ENCODE measurements at regions not wholly inside any gene's neighbourhood (a gene's known extent, or its start where the extent isn't known, plus 50 kb on each side); places are given as distances from the start of the nearest gene placed in this dataset.
A peak's percentile ranks its signal among the peaks of the same experiment; 100 is the strongest.

DNA sequence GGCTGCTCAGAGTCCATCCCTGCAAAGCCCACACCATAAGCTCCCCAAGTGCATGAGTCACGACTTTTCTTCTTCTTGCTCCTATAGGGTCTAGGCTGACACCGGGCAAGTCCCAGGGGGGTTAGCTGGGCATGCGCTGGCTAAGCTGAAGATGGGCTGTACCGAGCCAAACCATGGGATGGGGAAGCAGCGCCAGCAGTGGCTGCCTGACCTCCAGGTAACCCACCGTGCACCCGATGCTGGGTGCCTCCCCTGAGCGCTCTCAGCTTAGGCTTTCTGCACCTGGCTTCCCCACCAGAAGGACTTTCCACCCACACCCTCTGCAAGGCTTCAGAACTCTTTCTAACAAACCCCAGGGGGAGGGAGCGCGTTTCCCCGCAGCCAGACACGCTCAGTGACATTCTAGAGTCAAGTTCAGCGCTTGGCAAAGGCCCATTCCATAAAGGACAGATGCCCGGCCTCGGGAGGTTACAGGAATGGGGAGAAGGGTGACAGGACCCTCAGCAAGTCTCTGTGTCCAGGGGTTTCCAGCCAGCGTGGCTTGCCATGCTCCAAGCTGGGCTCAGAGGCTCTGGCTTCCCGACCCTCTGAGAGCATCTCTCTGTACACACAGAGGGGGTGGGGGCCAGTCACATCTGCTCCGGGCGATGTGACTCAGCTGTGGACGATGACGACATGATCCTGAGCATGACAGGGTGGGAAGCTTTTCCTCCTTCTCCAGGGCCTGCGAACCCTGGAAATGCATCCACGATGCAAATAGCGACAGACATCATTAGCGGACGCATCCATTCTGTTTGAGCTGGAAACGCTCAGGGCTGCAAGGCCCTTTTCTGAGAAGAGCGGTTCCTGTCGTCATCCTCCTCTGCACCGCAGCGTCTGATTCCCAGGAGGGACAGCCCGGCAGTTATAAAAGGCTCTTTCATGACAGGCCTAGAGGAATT lies 107.8 kb downstream of the SIK1 start:
- peak; percentile 46 for DNase-seq (ENCODE audit: low read depth)

DNA sequence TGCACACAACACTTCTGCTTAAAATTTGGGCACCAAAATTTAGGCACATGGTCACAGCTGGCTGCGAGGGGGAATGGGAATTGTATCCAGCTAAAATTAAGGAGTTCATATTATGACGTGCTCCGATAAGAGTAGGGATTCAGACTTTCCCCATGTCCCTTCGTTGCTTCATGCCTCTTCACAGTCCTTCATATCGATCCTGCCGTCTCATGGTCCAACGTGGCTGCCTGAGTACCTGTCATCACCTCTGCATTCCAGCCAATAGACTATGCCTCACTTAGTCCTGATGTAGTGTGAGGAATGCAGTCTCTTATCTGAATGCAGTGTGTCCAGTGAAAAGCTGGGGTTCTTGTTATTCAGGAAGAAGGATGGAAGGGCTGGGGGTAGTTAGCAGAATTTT lies 108.6 kb downstream of the SIK1 start:
- no peak for DNase-seq (ENCODE audit: low read depth)

- DNase-seq (ENCODE audit: low read depth), result no peak
These were observed 109.0 kb downstream of the SIK1 start for GRCh38 chr21:43317959-43318358.

DNA sequence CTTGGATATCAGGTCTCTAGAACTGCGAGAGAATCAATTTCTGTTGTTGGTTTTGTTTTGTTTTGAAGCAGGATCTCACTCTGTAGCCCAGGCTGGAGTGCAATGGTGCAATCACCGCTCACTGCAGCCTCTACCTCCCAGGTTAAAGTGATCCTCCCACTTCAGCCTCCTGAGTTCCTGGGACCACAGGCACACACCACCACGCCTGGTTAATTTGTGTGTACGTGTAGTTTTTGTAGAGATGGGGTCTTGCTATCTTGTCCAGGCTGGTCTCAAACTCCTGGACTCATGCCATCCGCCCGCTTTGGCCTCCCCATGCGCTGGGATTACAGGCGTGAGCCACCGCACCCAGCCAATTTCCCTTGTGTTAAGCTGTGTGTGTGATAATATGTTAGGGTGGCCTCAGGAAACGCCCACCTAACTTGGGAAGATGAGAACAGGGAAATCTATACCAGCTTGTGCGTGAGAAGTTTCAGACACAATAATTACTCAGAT lies 109.6 kb downstream of the SIK1 start:
- no peak for DNase-seq (ENCODE audit: low read depth)

DNA sequence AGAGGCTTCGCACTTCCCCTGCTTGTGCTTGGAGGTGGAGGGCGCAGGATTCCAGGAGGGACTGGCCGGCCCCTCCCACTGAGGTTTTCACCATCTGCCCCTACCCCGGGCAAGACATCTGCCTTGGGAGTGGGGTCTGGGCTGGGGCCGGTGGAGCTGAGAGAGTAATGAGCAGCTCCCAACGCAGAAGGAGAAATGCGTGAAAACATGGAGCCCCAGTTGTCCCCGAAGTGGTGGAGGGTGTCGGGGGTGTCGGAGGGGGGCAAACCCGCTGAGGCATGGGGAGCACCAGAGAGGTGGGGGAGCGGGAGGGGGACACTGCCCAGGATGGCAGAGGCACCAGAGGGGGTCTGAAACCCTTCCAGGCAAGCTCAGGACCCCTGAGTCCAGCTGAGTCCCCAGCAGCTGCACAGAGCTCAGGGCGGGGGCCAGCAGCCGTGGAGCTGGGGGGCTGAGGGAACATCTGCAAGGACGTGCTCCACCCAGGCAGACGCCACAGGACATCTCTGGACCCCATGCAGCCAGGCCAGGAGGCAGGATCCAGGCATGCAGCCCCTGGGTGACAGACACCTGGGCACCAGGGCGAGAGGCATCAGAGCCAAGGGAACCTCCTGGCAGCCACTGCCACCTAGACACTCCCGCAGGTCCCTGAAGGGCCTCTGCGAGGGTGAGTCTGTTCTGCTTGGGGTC lies 110.6 kb downstream of the SIK1 start:
- DNase-seq (ENCODE audit: low read depth), result no peak

GRCh38 chr21:43315244-43316137 lies 111.4 kb downstream of the SIK1 start:
- no peak for DNase-seq (ENCODE audit: low read depth)

- DNase-seq (ENCODE audit: low read depth), result no peak
These were observed 113.0 kb downstream of the SIK1 start for GRCh38 chr21:43313939-43314405.

DNA sequence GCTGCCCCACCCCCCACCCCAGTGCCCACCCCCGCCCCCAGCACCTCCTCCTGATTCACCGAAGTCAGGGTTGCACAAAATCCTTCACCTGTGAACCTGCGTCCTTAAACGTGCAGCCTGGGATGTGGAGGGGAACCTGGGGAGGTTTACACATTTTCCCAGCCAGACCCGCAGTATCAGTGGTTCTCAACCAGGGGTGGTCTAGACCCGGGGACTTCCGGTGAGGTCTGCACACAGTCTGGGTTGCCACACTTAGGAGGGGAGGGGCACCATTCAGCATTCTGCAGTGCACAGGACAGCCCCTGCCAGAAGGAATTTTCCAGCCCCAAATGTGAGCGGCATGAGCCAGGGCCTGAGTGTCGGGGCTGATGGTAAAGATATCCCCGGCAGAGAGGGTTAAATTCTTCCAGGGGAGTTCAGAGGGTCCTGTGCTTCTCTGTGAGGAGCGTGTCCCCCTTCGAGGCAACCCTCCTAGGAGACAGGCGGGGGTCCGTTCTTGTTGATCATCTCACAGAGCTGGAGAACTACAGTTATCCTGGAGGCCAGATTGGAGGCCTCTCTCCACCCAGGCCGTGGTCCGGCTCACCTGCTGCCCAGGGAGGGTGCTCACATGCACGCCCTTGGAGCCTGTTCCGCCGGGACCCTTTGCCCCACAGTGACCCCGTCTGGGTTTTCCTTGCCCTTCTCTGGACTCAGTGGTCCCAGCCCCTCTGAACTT lies 113.6 kb downstream of the SIK1 start:
- DNase-seq (ENCODE audit: low read depth), result no peak

- DNase-seq (ENCODE audit: low read depth), result no peak
These were observed 114.2 kb downstream of the SIK1 start for GRCh38 chr21:43312751-43313169.

GRCh38 chr21:43312011-43312410 lies 114.9 kb downstream of the SIK1 start:
- DNase-seq (ENCODE audit: low read depth), result no peak

GRCh38 chr21:43311301-43311817 lies 115.6 kb downstream of the SIK1 start:
- no peak for DNase-seq (ENCODE audit: low read depth)

DNA sequence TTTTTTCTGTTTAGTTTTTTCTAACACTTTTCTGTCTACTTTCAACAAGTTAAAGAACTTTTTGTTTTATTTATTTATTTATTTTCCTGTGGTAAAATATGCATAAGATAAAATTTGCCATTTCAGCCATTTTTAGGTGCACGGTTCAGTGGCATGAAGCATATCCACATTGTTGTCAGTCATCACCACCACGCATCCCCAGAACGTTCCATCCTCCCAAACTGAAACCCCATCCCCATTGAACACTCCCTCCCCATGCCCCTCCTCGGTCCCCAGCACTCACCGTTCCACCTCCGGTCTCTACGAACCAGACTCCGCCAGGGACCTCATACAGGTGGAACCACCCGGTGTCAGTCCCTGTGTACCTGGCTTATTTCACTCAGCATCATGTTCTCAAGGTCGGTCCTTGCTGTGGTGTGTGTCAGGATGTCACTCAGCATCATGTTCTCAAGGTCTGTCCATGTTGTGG lies 118.1 kb downstream of the SIK1 start:
- no peak for DNase-seq (ENCODE audit: low read depth)

GRCh38 chr21:43308101-43308814 lies 118.7 kb downstream of the SIK1 start:
- no peak for DNase-seq (ENCODE audit: low read depth)

DNA sequence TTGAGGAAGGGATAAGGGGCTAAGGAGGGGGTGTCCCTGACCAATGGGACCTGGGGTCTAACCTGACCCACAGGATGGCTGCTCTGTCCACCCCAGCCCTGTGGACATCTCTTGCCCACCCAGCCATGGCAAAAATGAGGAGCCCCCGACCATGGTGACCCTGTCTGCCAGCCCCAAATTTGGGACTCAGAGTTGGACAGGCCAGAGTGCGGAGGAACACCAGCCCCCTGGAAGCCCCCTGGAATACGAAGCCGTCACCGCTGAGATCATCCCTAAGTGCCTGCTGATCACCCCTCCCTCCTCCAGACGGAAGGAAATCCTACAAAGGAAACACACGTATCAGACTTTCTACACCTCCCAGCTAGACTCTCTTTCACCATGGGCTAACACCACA lies 119.3 kb downstream of the SIK1 start:
- DNase-seq (ENCODE audit: low read depth), result no peak

DNA sequence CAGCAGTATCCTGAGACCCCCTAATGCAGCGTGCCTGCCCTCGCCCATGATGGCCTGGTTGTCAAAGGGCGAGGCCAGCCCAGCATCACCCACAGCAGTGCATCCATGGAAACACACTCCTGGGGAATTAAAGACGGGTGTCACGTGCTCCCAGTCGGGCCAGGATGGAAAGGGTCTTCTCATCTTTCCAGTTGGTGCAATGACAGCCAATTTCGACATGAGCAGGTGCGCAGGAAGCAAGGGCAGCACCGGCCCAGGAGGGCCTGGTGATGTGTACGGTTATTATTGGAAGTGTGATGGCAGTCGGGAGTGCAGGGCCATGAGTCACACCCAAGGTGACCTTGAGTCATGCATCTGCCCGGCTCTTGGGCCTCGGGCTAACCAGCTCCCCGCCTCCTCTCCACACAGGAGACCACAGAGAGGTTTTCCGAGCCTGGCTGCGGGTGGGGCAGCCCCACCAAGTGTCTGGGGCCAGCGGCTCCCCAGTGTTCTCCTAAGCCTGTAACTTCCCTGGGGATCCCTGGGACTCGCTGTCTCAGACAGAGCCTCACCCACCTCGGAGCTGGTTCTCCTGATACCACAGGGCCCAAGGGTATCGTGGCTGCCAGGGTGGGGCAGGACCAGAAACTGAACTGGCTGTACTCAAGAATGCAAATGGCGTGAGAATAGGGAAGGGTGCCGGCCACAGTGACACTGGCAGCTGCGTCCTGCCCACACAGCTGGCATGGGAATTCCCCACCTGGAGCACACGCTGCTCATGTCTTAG lies 119.8 kb downstream of the SIK1 start:
- DNase-seq (ENCODE audit: low read depth), result peak; percentile 92

- no peak for DNase-seq (ENCODE audit: low read depth)
These were observed 120.5 kb downstream of the SIK1 start for GRCh38 chr21:43306391-43306790.

GRCh38 chr21:43305811-43306311 lies 121.1 kb downstream of the SIK1 start:
- DNase-seq (ENCODE audit: low read depth), result no peak

DNA sequence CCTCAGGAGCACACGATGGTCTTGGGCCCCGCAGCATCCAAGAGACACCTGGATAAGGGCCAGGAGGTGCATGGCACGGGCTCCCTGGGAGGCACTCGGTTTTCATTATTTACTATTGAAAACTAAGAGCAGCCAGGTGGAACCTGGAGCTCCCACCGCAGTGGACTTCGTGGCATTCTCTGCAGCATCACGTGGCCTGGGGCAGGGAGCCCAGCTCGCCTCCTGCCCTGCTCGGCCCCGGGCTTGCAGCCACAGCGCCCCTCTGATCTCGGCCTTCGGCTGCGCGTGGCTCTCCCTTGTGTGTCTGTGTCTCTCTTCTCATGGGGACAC lies 121.6 kb downstream of the SIK1 start:
- DNase-seq (ENCODE audit: low read depth), result no peak

Measured in HT1080 (cell line).